ENCODE measurements at regions not wholly inside any gene's neighbourhood (a gene's known extent, or its start where the extent isn't known, plus 50 kb on each side); places are given as distances from the start of the nearest gene placed in this dataset.

DNA sequence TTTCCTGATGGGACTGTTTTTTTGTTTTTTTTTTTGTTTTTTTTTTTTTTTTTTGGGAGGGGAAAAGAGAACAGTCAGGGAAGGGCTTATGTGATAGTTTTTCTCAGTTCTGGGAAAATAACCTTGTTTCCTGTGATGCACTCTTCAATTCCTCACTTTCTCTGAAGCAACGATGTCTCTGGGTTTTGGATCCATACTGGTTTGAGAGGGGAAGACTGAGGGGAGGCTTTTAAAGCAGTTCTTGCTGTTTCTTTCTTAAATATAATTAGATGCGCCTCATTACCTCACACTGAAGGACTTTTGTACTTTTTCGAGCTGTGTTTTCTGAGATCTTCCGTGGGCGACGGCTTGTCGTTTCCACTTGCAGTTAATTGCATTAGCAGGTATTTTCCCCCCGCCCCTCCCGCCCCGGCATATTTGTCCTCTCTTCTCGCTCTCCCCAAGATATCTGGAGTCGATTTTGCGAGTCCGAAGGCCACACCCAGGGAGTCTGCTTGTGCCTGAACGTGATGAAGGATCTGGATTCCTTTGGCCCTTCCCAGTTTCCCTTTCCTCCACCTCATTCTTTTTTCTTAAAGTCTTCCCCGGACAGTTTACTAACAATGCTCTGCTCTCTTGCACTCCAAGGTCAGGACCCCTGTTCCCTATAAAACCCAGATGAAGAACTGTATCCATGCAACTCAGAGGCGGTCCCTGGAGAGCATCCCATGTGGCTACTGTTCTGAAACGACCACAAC lies 125.2 kb upstream of the ZFHX3 start:
- Histone ChIP-seq H3K4me1 (peaks cover 27% of the 10 kb centered on the region), H3K27me3 (no peaks in the 10 kb centered on the region), H3K36me3 (no peaks in the 10 kb centered on the region), H3K9me3 (0 out of 2 replicates have a peak, but pooled peaks cover 3% of the 10 kb centered on the region), H3K4me3 (ENCODE audit: low read depth, low read length) (peak overlapping the region; percentile 21)
- TF ChIP-seq, protein P1, sequence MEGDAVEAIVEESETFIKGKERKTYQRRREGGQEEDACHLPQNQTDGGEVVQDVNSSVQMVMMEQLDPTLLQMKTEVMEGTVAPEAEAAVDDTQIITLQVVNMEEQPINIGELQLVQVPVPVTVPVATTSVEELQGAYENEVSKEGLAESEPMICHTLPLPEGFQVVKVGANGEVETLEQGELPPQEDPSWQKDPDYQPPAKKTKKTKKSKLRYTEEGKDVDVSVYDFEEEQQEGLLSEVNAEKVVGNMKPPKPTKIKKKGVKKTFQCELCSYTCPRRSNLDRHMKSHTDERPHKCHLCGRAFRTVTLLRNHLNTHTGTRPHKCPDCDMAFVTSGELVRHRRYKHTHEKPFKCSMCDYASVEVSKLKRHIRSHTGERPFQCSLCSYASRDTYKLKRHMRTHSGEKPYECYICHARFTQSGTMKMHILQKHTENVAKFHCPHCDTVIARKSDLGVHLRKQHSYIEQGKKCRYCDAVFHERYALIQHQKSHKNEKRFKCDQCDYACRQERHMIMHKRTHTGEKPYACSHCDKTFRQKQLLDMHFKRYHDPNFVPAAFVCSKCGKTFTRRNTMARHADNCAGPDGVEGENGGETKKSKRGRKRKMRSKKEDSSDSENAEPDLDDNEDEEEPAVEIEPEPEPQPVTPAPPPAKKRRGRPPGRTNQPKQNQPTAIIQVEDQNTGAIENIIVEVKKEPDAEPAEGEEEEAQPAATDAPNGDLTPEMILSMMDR (IDR thresholded peaks at IDR 0.05; ENCODE audit: low read depth, low read length) = no peak
- no peak for DNase-seq

DNA sequence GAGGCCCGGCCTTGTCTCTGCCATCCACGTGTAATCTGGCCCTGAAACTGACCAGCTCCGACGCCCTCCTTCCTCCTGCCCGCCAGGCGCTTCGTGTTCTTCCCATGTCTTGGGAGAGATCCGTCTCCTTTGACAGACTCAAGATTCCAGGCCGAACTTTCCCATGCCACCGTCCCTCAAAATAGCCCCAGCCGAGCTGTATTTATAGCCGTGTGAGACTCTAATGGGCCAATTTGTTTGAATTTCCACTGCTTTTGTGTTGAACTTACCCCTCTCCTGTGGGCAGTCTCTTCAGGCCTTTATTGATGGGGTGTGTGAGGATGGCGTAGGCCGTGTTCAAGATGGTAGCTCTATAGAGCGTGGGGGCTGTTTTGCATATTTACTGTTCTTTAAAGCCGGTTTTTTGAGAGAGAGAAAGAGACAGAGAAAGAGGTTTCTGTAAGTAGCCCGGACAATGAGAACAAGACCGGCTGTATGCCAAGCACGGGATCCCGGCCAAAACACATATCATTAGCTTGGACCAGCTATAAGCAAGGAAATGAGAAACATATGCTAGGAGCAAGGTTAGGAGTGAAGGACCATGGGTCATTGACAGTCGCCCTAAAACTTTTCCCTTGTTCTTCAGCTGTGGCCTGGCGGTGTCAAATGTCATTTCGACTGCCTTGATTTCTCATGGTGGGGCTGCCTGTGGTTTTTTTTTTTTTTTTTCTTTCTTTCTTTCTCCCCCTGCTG lies 124.5 kb upstream of the ZFHX3 start:
- H3K27me3 ChIP-seq = no peaks in the 10 kb centered on the region
- no peak overlapping the region; the same call in 1 of the 2 replicates for H3K4me3 ChIP-seq (ENCODE audit: low read depth, low read length)
- DNase-seq = peak; percentile 79
- peaks cover 31% of the 10 kb centered on the region for H3K4me1 ChIP-seq
- 0 out of 2 replicates have a peak, but pooled peaks cover 3% of the 10 kb centered on the region for H3K9me3 ChIP-seq
- TF ChIP-seq, protein P1 (IDR thresholded peaks at IDR 0.05; ENCODE audit: low read depth, low read length) = peak; percentile 50
- no peaks in the 10 kb centered on the region for H3K36me3 ChIP-seq

DNA sequence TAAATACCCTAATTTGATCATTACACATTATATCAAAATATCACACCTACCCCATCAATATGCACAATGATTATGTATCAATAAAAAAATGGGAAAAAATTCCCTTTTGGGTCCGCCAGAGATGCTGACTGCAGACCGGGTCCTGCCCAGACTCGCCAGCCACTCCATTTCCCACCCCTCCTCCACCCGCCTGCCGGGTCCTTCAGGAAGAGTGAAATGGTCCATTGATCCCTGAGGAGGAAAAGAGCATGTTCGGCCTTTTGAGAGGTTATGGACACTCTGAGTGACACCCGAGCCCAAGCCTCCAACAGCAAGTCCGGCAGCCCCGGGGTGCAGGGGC lies 123.9 kb upstream of the ZFHX3 start:
- Histone ChIP-seq H3K4me1 (peaks cover 34% of the 10 kb centered on the region), H3K9me3 (0 out of 2 replicates have a peak, but pooled peaks cover 2% of the 10 kb centered on the region), H3K27me3 (no peaks in the 10 kb centered on the region), H3K4me3 (ENCODE audit: low read depth, low read length) (no peak overlapping the region), H3K36me3 (no peaks in the 10 kb centered on the region)
- TF ChIP-seq, protein P1 (IDR thresholded peaks at IDR 0.05; ENCODE audit: low read depth, low read length) = no peak
- DNase-seq = no peak

DNA sequence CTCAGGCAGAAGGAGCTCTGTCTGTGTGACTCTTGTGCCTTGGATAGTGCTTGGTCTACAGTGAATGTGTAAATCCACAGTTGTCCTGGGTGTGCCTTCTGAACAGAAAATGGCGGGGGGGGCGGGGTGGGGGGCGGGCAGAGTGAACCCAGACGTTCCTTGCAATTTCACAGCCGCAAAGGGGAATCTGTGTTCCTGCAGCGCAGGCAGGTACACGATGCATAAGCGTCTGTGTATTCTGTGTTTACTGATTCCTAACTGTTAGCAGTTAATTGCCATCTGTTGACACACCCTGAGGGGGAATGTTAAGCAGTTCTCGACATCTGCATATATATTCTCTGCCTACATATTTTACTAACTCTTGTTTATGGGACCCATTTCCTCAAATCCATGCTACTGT lies 123.5 kb upstream of the ZFHX3 start:
- Histone ChIP-seq H3K4me1 (peaks cover 39% of the 10 kb centered on the region), H3K9me3 (no peaks in the 10 kb centered on the region), H3K4me3 (ENCODE audit: low read depth, low read length) (no peak overlapping the region), H3K36me3 (no peaks in the 10 kb centered on the region), H3K27me3 (no peaks in the 10 kb centered on the region)
- TF ChIP-seq, protein P1 (IDR thresholded peaks at IDR 0.05; ENCODE audit: low read depth, low read length) = no peak
- no peak for DNase-seq

DNA sequence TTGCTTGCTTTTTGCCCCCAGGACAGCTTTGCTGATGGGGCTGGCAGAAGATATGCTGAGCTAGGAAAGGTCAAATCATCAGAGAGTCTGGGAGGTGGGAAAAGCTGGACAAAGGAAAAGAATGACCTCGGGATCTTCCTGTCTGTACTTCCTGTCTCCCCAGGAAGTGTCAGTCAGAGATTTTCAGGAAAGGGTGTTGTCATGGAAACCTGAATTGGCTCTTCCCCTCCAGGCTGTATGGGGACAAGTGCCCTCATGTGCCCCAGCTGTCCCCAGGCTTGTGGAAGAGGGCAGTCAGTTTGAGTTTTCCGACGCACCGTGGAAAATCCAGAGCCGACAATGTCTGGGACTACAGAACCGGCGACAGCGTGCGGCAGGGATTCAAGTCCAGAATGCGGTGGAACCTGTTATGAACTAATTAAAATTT lies 122.7 kb upstream of the ZFHX3 start:
- Histone ChIP-seq H3K27me3 (no peaks in the 10 kb centered on the region), H3K9me3 (no peaks in the 10 kb centered on the region), H3K4me1 (peaks cover 43% of the 10 kb centered on the region), H3K36me3 (no peaks in the 10 kb centered on the region), H3K4me3 (ENCODE audit: low read depth, low read length) (no peak overlapping the region)
- no peak for DNase-seq
- TF ChIP-seq, protein P1 (IDR thresholded peaks at IDR 0.05; ENCODE audit: low read depth, low read length) = no peak
